SU-DHL-6 (cell line): ENCODE measurements at regions not wholly inside any gene's neighbourhood (a gene's known extent, or its start where the extent isn't known, plus 50 kb on each side); places are given as distances from the start of the nearest gene placed in this dataset.

Experiments used
- H2AFZ ChIP-seq: fragments of 200-600 bp; sonication (generic); 2 replicates; pipeline ENCODE4 v1.6.1; 2014; ENCODE audit warnings: low read depth, mild to moderate bottlenecking, moderate library complexity, mixed read lengths, antibody characterized with exemption, low read length; ENCODE audit not compliant: severe bottlenecking
- H3F3A ChIP-seq: fragments of 200-600 bp; shearing (Covaris generic); 2 replicates; pipeline ENCODE4 v1.6.0; 2016; ENCODE audit warnings: antibody characterized with exemption, mild to moderate bottlenecking; ENCODE audit not compliant: insufficient read depth
- H3K27ac ChIP-seq: fragments of 200-600 bp; sonication (generic); 2 replicates; pipeline ENCODE4 v1.5.1; 2016; ENCODE audit warnings: low read depth, mild to moderate bottlenecking, low read length, moderate library complexity, mixed read lengths
- H3K27me3 ChIP-seq: fragments of 200-600 bp; sonication (generic), shearing (Covaris generic); 2 replicates; pipeline ENCODE4 v1.6.0; 2014; ENCODE audit warnings: mild to moderate bottlenecking, low read length
- H3K36me3 ChIP-seq: fragments of 200-600 bp; sonication (generic); 2 replicates; pipeline ENCODE4 v1.6.1; 2014; ENCODE audit warnings: mild to moderate bottlenecking, low read length, mixed read lengths
- H3K4me2 ChIP-seq: fragments of 300-600, 200-600 bp; shearing (Covaris generic), sonication (generic); 2 replicates; pipeline ENCODE4 v1.6.0; 2014; ENCODE audit warnings: low read length, low read depth, mild to moderate bottlenecking; ENCODE audit not compliant: poor library complexity, severe bottlenecking
- H3K4me3 ChIP-seq: fragments of 200-600 bp; sonication (generic); 2 replicates; pipeline ENCODE4 v1.5.1; 2014; ENCODE audit warnings: antibody characterized with exemption, low read length, mild to moderate bottlenecking, mixed read lengths; ENCODE audit not compliant: insufficient read depth, poor library complexity, severe bottlenecking
- H3K79me2 ChIP-seq: fragments of 200-600 bp; sonication (generic); 2 replicates; pipeline ENCODE4 v1.6.1; 2014; ENCODE audit warnings: mild to moderate bottlenecking, low read length, moderate library complexity; ENCODE audit not compliant: insufficient read depth
- H3K9ac ChIP-seq: fragments of 200-600 bp; sonication (generic); 2 replicates; pipeline ENCODE4 v1.7.0; 2014; ENCODE audit warnings: mild to moderate bottlenecking, low read length
- H3K9me2 ChIP-seq: fragments of 200-600 bp; sonication (generic); replicated peaks from 2 replicates; pipeline ENCODE4 v1.6.1; 2014; ENCODE audit warnings: low read length; ENCODE audit not compliant: insufficient read depth
- H3K9me3 ChIP-seq: fragments of 200-600 bp; sonication (generic); 2 replicates; pipeline ENCODE4 v1.6.1; 2014; ENCODE audit warnings: low read length, mixed read lengths; ENCODE audit not compliant: insufficient read depth
- H4K20me1 ChIP-seq: fragments of 200-600 bp; sonication (generic); 2 replicates; pipeline ENCODE4 v1.6.1; 2014; ENCODE audit warnings: low read depth, mild to moderate bottlenecking, antibody characterized with exemption, low read length, moderate library complexity, mixed read lengths
- CTCF ChIP-seq: fragments of 200-600 bp; sonication (generic); IDR thresholded peaks from one replicate; pipeline ENCODE4 v1.5.1; 2017; ENCODE audit warnings: antibody characterized with exemption, mild to moderate bottlenecking, low read length, moderate library complexity; ENCODE audit not compliant: insufficient read depth, poor library complexity, severe bottlenecking
- EZH2phosphoT487 ChIP-seq: fragments of 200-600 bp; sonication (generic), shearing (Covaris generic); conservative IDR thresholded peaks from 2 replicates; pipeline ENCODE4 v1.6.1; 2018; ENCODE audit warnings: mild to moderate bottlenecking, antibody characterized with exemption, low read length, moderate library complexity, mixed read lengths

GRCh38 chr19:56994251-56995017 is 125.4 kb upstream of the USP29 start:
- Histone ChIP-seq H3K27ac (no peak overlapping the region), H3K9ac (no peak overlapping the region), H2AFZ (no peak overlapping the region), H4K20me1 (no peaks in the 10 kb centered on the region), H3K4me2 (no peak overlapping the region), H3K27me3 (no peaks in the 10 kb centered on the region), H3F3A (no peaks in the 10 kb centered on the region), H3K9me3 (no peaks in the 10 kb centered on the region), H3K4me3 (no peak overlapping the region), H3K79me2 (no peaks in the 10 kb centered on the region), H3K9me2 (no peaks in the 10 kb centered on the region), H3K36me3 (no peaks in the 10 kb centered on the region)
- TF ChIP-seq EZH2phosphoT487 (no peak), CTCF (no peak)

DNA sequence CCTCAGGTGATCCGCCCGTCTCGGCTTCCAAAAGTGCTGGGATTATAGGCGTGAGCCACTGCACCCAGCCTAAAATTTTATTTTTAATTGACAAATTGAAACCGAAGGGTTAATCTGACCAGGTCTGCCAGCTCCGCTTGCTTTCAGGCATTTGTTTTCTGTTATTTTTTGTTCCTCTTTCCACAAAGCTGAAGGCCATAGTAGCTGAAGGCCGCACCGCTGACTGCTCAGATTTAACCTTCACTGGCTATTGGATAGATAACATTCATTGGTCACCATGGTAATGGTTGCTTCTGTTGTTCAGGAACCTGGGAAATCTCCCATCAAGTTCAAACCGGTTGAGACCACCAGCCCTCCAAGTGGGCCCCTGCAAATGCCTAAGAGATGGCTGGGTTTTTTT is 124.5 kb upstream of the USP29 start:
- TF ChIP-seq EZH2phosphoT487: no peak
- TF ChIP-seq CTCF: no peak
- Histone ChIP-seq H3K4me2 (no peak overlapping the region), H2AFZ (no peak overlapping the region), H3K9ac (no peak overlapping the region), H3K4me3 (no peak overlapping the region), H3K27me3 (no peaks in the 10 kb centered on the region), H4K20me1 (no peaks in the 10 kb centered on the region), H3K9me2 (no peaks in the 10 kb centered on the region), H3K36me3 (no peaks in the 10 kb centered on the region), H3F3A (no peaks in the 10 kb centered on the region), H3K27ac (no peak overlapping the region), H3K9me3 (no peaks in the 10 kb centered on the region), H3K79me2 (no peaks in the 10 kb centered on the region)

DNA sequence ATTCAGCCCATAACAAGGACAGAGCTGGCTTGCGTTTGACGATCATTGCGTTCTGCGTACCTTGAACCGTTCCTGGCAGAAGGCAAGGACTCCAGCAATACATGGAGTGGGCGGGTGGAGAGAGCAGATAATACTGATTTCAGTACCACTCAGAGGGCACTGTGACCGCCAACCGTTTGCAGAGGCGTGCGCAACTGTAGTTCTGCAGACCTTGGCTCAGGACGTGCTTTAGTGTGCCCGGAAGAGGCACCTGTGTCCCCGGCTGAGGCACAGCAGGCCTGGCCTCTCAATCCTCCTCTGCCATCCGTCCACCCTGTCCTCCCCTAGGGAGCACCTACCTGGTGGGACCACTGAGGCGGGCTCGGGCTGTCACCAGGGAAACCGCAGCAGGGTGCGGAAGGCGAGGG is 117.6 kb upstream of the USP29 start:
- H2AFZ ChIP-seq: no peak overlapping the region
- TF ChIP-seq CTCF: no peak
- no peak for TF ChIP-seq EZH2phosphoT487
- no peak overlapping the region for H3K4me3 ChIP-seq
- no peaks in the 10 kb centered on the region for H3K9me2 ChIP-seq
- no peaks in the 10 kb centered on the region for H3K79me2 ChIP-seq
- no peaks in the 10 kb centered on the region for H3F3A ChIP-seq
- H3K27ac ChIP-seq: no peak overlapping the region
- H3K9me3 ChIP-seq: no peaks in the 10 kb centered on the region
- no peak overlapping the region for H3K9ac ChIP-seq
- no peak overlapping the region for H3K4me2 ChIP-seq
- no peaks in the 10 kb centered on the region for H4K20me1 ChIP-seq
- no peaks in the 10 kb centered on the region; the same call in 1 of the 2 replicates for H3K27me3 ChIP-seq
- H3K36me3 ChIP-seq: no peaks in the 10 kb centered on the region
